OCI-LY1 (cell line): ENCODE measurements at regions not wholly inside any gene's neighbourhood (a gene's known extent, or its start where the extent isn't known, plus 50 kb on each side); places are given as distances from the start of the nearest gene placed in this dataset.

Experiments used
- EZH2 ChIP-seq: fragments of 200-600 bp; sonication (generic), shearing (Covaris generic); IDR thresholded peaks from 2 replicates; pipeline ENCODE4 v1.8.0; 2017; ENCODE audit warnings: borderline replicate concordance, mixed run types, mild to moderate bottlenecking, antibody characterized with exemption, low read length, moderate library complexity, mixed read lengths
- TF ChIP-seq, protein P1 (sequence below): fragments of 200-600 bp; sonication (generic), shearing (Covaris generic); IDR thresholded peaks from 2 replicates; pipeline ENCODE4 v1.5.1; 2017; ENCODE audit warnings: mild to moderate bottlenecking, antibody characterized with exemption, low read length, moderate library complexity, mixed read lengths

- TF ChIP-seq, protein P1, sequence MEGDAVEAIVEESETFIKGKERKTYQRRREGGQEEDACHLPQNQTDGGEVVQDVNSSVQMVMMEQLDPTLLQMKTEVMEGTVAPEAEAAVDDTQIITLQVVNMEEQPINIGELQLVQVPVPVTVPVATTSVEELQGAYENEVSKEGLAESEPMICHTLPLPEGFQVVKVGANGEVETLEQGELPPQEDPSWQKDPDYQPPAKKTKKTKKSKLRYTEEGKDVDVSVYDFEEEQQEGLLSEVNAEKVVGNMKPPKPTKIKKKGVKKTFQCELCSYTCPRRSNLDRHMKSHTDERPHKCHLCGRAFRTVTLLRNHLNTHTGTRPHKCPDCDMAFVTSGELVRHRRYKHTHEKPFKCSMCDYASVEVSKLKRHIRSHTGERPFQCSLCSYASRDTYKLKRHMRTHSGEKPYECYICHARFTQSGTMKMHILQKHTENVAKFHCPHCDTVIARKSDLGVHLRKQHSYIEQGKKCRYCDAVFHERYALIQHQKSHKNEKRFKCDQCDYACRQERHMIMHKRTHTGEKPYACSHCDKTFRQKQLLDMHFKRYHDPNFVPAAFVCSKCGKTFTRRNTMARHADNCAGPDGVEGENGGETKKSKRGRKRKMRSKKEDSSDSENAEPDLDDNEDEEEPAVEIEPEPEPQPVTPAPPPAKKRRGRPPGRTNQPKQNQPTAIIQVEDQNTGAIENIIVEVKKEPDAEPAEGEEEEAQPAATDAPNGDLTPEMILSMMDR = no peak
- TF ChIP-seq EZH2 = no peak
Observed at GRCh38 chr5:54927097-54927746, 58.2 kb downstream of the ESM1 start.
